Stromal cell of bone marrow (primary cell): ENCODE measurements at regions not wholly inside any gene's neighbourhood (a gene's known extent, or its start where the extent isn't known, plus 50 kb on each side); places are given as distances from the start of the nearest gene placed in this dataset.

Source experiments
- DNase-seq: peaks from one replicate; pipeline ENCODE4 v3.0.0-alpha.2; 2012; ENCODE audit warnings: low read depth

GRCh38 chr11:30159546-30159945 lies 71.3 kb upstream of the FSHB start:
- DNase-seq, result no peak

- no peak for DNase-seq
These were observed 65.2 kb upstream of the FSHB start for GRCh38 chr11:30165652-30166051.

- DNase-seq, result no peak
These were observed 59.2 kb upstream of the FSHB start for GRCh38 chr11:30171661-30172060.

- DNase-seq, result no peak
These were observed 58.7 kb upstream of the FSHB start for GRCh38 chr11:30172158-30172557.

GRCh38 chr11:30172883-30173311 lies 57.9 kb upstream of the FSHB start:
- DNase-seq, result no peak

GRCh38 chr11:30174265-30175020 lies 56.4 kb upstream of the FSHB start:
- DNase-seq, result peak; percentile 9
